ENCODE measurements at regions not wholly inside any gene's neighbourhood (a gene's known extent, or its start where the extent isn't known, plus 50 kb on each side); places are given as distances from the start of the nearest gene placed in this dataset.
"Not testable (repeated sequence)": the region's sequence is repeated elsewhere in the genome, so short reads cannot be mapped to it uniquely, and the experiment has no call there.

- H3K36me3 Mint-ChIP-seq (ENCODE audit: low read depth); H3K27me3 Mint-ChIP-seq; H3K27ac Mint-ChIP-seq; H3K4me3 Mint-ChIP-seq; H3K9me3 Mint-ChIP-seq; H3K4me1 Mint-ChIP-seq (ENCODE audit: low read depth); DNase-seq: not testable (repeated sequence)
Measured at GRCh38 chr17:27099266-27099665, 194.6 kb upstream of the WSB1 start.

- not testable (repeated sequence) for DNase-seq; H3K27ac Mint-ChIP-seq; H3K9me3 Mint-ChIP-seq; H3K4me1 Mint-ChIP-seq (ENCODE audit: low read depth); H3K4me3 Mint-ChIP-seq; H3K36me3 Mint-ChIP-seq (ENCODE audit: low read depth)
- peaks cover 18% of the 10 kb centered on the region for H3K27me3 Mint-ChIP-seq
Measured at GRCh38 chr17:27104605-27105221, 189.2 kb upstream of the WSB1 start.

- Mint-ChIP-seq H3K9me3 (no peaks in the 10 kb centered on the region), H3K4me3 (no peak overlapping the region), H3K36me3 (ENCODE audit: low read depth) (no peaks in the 10 kb centered on the region), H3K27ac (no peak overlapping the region), H3K4me1 (ENCODE audit: low read depth) (no peaks in the 10 kb centered on the region), H3K27me3 (peaks cover 19% of the 10 kb centered on the region)
- no peak for DNase-seq
Measured at GRCh38 chr17:27105636-27106035, 188.3 kb upstream of the WSB1 start.

- H3K4me3 Mint-ChIP-seq: no peak overlapping the region
- no peak overlapping the region for H3K27ac Mint-ChIP-seq
- peaks cover 19% of the 10 kb centered on the region for H3K27me3 Mint-ChIP-seq
- DNase-seq: no peak
- H3K36me3 Mint-ChIP-seq (ENCODE audit: low read depth): no peaks in the 10 kb centered on the region
- H3K4me1 Mint-ChIP-seq (ENCODE audit: low read depth): no peaks in the 10 kb centered on the region
- no peaks in the 10 kb centered on the region for H3K9me3 Mint-ChIP-seq
Measured at GRCh38 chr17:27106347-27106981, 187.4 kb upstream of the WSB1 start.

- Mint-ChIP-seq H3K9me3 (no peaks in the 10 kb centered on the region), H3K27ac (no peak overlapping the region), H3K4me3 (no peak overlapping the region), H3K27me3 (peaks cover 22% of the 10 kb centered on the region), H3K4me1 (ENCODE audit: low read depth) (no peaks in the 10 kb centered on the region), H3K36me3 (ENCODE audit: low read depth) (no peaks in the 10 kb centered on the region)
- no peak for DNase-seq
Measured at GRCh38 chr17:27106982-27107360, 186.9 kb upstream of the WSB1 start.

GRCh38 chr17:27107386-27108328 lies 186.3 kb upstream of the WSB1 start:
- peaks cover 22% of the 10 kb centered on the region for H3K27me3 Mint-ChIP-seq
- H3K4me3 Mint-ChIP-seq; H3K9me3 Mint-ChIP-seq; H3K36me3 Mint-ChIP-seq (ENCODE audit: low read depth); H3K4me1 Mint-ChIP-seq (ENCODE audit: low read depth); H3K27ac Mint-ChIP-seq; DNase-seq: not testable (repeated sequence)

- DNase-seq: no peak
- no peaks in the 10 kb centered on the region for H3K9me3 Mint-ChIP-seq
- H3K4me3 Mint-ChIP-seq: no peak overlapping the region
- no peaks in the 10 kb centered on the region for H3K36me3 Mint-ChIP-seq (ENCODE audit: low read depth)
- H3K4me1 Mint-ChIP-seq (ENCODE audit: low read depth): no peaks in the 10 kb centered on the region
- H3K27ac Mint-ChIP-seq: no peak overlapping the region
- H3K27me3 Mint-ChIP-seq: peaks cover 18% of the 10 kb centered on the region
Measured at GRCh38 chr17:27109346-27109745, 184.6 kb upstream of the WSB1 start.

- Mint-ChIP-seq H3K27me3 (no peaks in the 10 kb centered on the region), H3K4me3 (no peak overlapping the region), H3K27ac (no peak overlapping the region), H3K4me1 (ENCODE audit: low read depth) (no peaks in the 10 kb centered on the region), H3K9me3 (no peaks in the 10 kb centered on the region), H3K36me3 (ENCODE audit: low read depth) (no peaks in the 10 kb centered on the region)
- no peak for DNase-seq
Measured at GRCh38 chr17:27153005-27153404, 140.9 kb upstream of the WSB1 start.

- Mint-ChIP-seq H3K4me3 (no peak overlapping the region), H3K27me3 (no peaks in the 10 kb centered on the region), H3K27ac (no peak overlapping the region), H3K9me3 (no peaks in the 10 kb centered on the region), H3K36me3 (ENCODE audit: low read depth) (no peaks in the 10 kb centered on the region), H3K4me1 (ENCODE audit: low read depth) (no peaks in the 10 kb centered on the region)
- DNase-seq: no peak
Measured at GRCh38 chr17:27155866-27156265, 138.0 kb upstream of the WSB1 start.

GRCh38 chr17:27157297-27157696 lies 136.6 kb upstream of the WSB1 start:
- DNase-seq: no peak
- H3K9me3 Mint-ChIP-seq: no peaks in the 10 kb centered on the region
- no peaks in the 10 kb centered on the region for H3K36me3 Mint-ChIP-seq (ENCODE audit: low read depth)
- H3K27ac Mint-ChIP-seq: no peak overlapping the region
- H3K27me3 Mint-ChIP-seq: no peaks in the 10 kb centered on the region
- H3K4me1 Mint-ChIP-seq (ENCODE audit: low read depth): no peaks in the 10 kb centered on the region
- no peak overlapping the region for H3K4me3 Mint-ChIP-seq

GRCh38 chr17:27157898-27158297 lies 136.0 kb upstream of the WSB1 start:
- no peak for DNase-seq
- H3K27ac Mint-ChIP-seq: no peak overlapping the region
- H3K36me3 Mint-ChIP-seq (ENCODE audit: low read depth): no peaks in the 10 kb centered on the region
- no peaks in the 10 kb centered on the region for H3K9me3 Mint-ChIP-seq
- no peaks in the 10 kb centered on the region for H3K27me3 Mint-ChIP-seq
- H3K4me3 Mint-ChIP-seq: no peak overlapping the region
- H3K4me1 Mint-ChIP-seq (ENCODE audit: low read depth): no peaks in the 10 kb centered on the region

- Mint-ChIP-seq H3K27ac (no peak overlapping the region), H3K4me3 (no peak overlapping the region), H3K9me3 (no peaks in the 10 kb centered on the region), H3K36me3 (ENCODE audit: low read depth) (no peaks in the 10 kb centered on the region), H3K27me3 (no peaks in the 10 kb centered on the region), H3K4me1 (ENCODE audit: low read depth) (no peaks in the 10 kb centered on the region)
- DNase-seq: no peak
Measured at GRCh38 chr17:27158382-27158781, 135.5 kb upstream of the WSB1 start.

- Mint-ChIP-seq H3K27me3 (no peaks in the 10 kb centered on the region), H3K36me3 (ENCODE audit: low read depth) (peaks cover 9% of the 10 kb centered on the region), H3K4me3 (no peak overlapping the region), H3K4me1 (ENCODE audit: low read depth) (no peaks in the 10 kb centered on the region), H3K27ac (no peak overlapping the region), H3K9me3 (peaks cover 13% of the 10 kb centered on the region)
- DNase-seq: no peak
Measured at GRCh38 chr17:27180322-27180721, 113.6 kb upstream of the WSB1 start.

- not testable (repeated sequence) for H3K36me3 Mint-ChIP-seq (ENCODE audit: low read depth); DNase-seq; H3K4me3 Mint-ChIP-seq; H3K27ac Mint-ChIP-seq; H3K27me3 Mint-ChIP-seq; H3K4me1 Mint-ChIP-seq (ENCODE audit: low read depth)
- peaks cover 13% of the 10 kb centered on the region for H3K9me3 Mint-ChIP-seq
Measured at GRCh38 chr17:27181379-27181925, 112.5 kb upstream of the WSB1 start.

- Mint-ChIP-seq H3K27me3 (no peaks in the 10 kb centered on the region), H3K9me3 (peaks cover 13% of the 10 kb centered on the region), H3K4me3 (no peak overlapping the region), H3K4me1 (ENCODE audit: low read depth) (no peaks in the 10 kb centered on the region), H3K36me3 (ENCODE audit: low read depth) (peaks cover 9% of the 10 kb centered on the region), H3K27ac (no peak overlapping the region)
- DNase-seq: no peak
Measured at GRCh38 chr17:27181935-27182334, 112.0 kb upstream of the WSB1 start.

All from activated T-cell treated with anti-CD3 and anti-CD28 coated beads, Interleukin-2, amount 50 U/mL, for 24 hours (primary cell).